Activated naive CD4-positive, alpha-beta T cell treated with anti-CD3 and anti-CD28 coated beads, Interleukin-2, amount 50 U/mL, for 24 hours (primary cell): ENCODE measurements at regions not wholly inside any gene's neighbourhood (a gene's known extent, or its start where the extent isn't known, plus 50 kb on each side); places are given as distances from the start of the nearest gene placed in this dataset.
"Not testable (repeated sequence)": the region's sequence is repeated elsewhere in the genome, so short reads cannot be mapped to it uniquely, and the experiment has no call there.

ENCODE experiments used
- H3K27ac Mint-ChIP-seq: one replicate; pipeline ENCODE4 v1.8.0; 2021; ENCODE audit warnings: mild to moderate bottlenecking, mixed read lengths
- H3K27me3 Mint-ChIP-seq: one replicate; pipeline ENCODE4 v1.8.0; 2021; ENCODE audit warnings: mixed read lengths
- H3K36me3 Mint-ChIP-seq: one replicate; pipeline ENCODE4 v1.8.0; 2021; ENCODE audit warnings: mixed read lengths
- H3K4me1 Mint-ChIP-seq: one replicate; pipeline ENCODE4 v1.8.0; 2021; ENCODE audit warnings: mixed read lengths
- H3K4me3 Mint-ChIP-seq: one replicate; pipeline ENCODE4 v1.8.0; 2021; ENCODE audit warnings: mild to moderate bottlenecking, mixed read lengths
- H3K9me3 Mint-ChIP-seq: one replicate; pipeline ENCODE4 v1.8.0; 2021; ENCODE audit warnings: mixed read lengths

- Mint-ChIP-seq H3K27ac (no peak overlapping the region), H3K4me1 (no peaks in the 10 kb centered on the region), H3K9me3 (peaks cover 10% of the 10 kb centered on the region), H3K36me3 (no peaks in the 10 kb centered on the region), H3K4me3 (no peak overlapping the region), H3K27me3 (no peaks in the 10 kb centered on the region)
Measured at GRCh38 chr18:73408469-73408868, 540.7 kb upstream of the NETO1 start.

DNA sequence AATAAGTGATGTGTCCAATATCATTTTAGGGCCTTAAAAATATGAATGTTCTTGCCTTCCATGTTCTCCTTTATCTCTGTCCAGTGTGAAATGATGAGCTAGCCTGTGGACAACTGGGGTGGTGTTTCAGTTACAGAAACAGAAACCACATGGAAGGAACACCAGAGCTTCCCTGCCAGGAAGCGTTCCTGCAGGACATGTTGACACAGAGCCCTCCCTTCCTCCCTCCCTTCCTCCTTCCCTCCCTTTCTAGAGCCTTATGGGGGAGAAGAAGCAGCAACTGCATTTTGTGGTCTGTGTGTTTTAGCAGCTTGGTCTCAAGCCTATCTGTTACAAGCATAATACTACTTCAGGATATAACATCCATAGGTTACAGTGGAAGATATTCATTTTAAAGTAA is 539.7 kb upstream of the NETO1 start:
- H3K27ac Mint-ChIP-seq, result no peak overlapping the region
- no peak overlapping the region for H3K4me3 Mint-ChIP-seq
- no peaks in the 10 kb centered on the region for H3K4me1 Mint-ChIP-seq
- H3K27me3 Mint-ChIP-seq, result no peaks in the 10 kb centered on the region
- H3K9me3 Mint-ChIP-seq, result peaks cover 10% of the 10 kb centered on the region
- no peaks in the 10 kb centered on the region for H3K36me3 Mint-ChIP-seq

DNA sequence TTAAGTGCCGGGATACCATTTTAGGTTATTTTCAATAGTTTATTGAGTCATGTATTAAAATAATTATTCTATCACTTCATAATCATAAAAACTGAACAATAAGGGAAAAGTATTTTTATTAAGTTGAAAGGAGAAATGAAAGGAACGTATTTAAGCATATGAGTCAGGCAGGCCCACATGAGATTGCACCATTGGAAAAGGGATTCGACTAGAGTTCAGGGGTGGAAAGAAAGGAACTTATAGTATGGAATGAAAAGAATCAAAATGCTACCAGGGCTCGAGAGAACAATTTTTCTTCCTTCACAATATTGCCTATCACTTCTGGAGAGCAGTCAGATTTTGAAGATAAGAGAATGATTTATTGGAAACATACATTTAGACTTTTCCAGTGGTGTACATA is 516.5 kb upstream of the NETO1 start:
- H3K36me3 Mint-ChIP-seq, result no peaks in the 10 kb centered on the region
- no peaks in the 10 kb centered on the region for H3K4me1 Mint-ChIP-seq
- H3K4me3 Mint-ChIP-seq, result no peak overlapping the region
- H3K27ac Mint-ChIP-seq, result no peak overlapping the region
- peaks cover 8% of the 10 kb centered on the region for H3K9me3 Mint-ChIP-seq
- H3K27me3 Mint-ChIP-seq, result no peaks in the 10 kb centered on the region

DNA sequence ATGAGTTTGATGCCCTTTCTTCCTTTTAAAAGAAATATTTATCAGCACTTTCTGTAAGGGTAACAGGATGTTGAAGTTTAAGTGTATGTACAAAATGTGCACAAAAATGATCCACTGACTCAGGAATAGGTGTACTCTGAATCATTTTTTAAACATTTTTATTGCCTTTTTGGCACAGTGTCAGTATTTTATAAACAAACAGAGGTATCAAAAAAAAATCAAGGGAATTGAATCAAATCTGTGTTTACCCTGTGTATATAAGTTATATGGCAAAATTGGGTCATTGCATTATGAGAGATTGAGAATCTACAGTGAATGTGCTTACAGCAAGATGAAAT is 513.9 kb upstream of the NETO1 start:
- H3K27ac Mint-ChIP-seq, result no peak overlapping the region

DNA sequence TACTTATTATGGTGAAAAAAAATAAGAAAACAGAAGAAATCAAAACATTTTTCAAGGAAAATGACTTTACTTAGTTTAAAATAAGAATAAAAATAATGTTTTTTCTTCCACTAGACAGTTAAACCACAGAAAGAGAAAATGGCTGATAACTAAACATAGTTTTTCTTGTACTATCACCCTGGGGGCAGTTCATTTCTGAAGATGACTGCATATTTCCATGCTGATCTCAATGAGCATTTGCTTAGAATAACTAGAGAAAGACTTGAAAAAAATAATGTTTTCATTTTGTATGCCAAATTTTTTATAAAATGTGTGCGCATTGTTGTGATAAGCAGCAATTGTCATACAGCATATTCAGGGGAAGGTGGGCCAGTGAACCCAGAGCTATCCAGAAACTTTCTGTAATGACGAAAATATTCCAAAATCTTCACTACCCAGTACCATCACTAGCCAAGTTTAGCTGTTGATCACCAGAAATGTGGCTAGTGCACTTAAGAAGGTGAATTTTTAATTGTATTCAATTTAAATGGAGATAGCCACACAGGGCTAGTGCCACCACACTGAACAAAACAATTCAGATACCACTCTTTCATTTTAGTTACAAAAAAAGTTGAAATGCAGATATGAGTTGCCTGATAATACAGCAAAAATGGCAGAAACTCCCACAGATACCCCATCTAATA is 513.4 kb upstream of the NETO1 start:
- H3K27ac Mint-ChIP-seq, result no peak overlapping the region
- no peak overlapping the region for H3K4me3 Mint-ChIP-seq
- no peaks in the 10 kb centered on the region for H3K9me3 Mint-ChIP-seq
- H3K36me3 Mint-ChIP-seq, result no peaks in the 10 kb centered on the region
- H3K27me3 Mint-ChIP-seq, result no peaks in the 10 kb centered on the region
- H3K4me1 Mint-ChIP-seq, result no peaks in the 10 kb centered on the region

More for the DNA sequence above, 513.9 kb upstream of the NETO1 start:
- Mint-ChIP-seq H3K27me3 (no peaks in the 10 kb centered on the region), H3K36me3 (no peaks in the 10 kb centered on the region), H3K9me3 (peaks cover under 1% of the 10 kb centered on the region), H3K4me1 (no peaks in the 10 kb centered on the region), H3K4me3 (no peak overlapping the region)

- Mint-ChIP-seq H3K4me3 (no peak overlapping the region), H3K27me3 (no peaks in the 10 kb centered on the region), H3K27ac (no peak overlapping the region), H3K36me3 (no peaks in the 10 kb centered on the region), H3K9me3 (no peaks in the 10 kb centered on the region), H3K4me1 (no peaks in the 10 kb centered on the region)
Measured at GRCh38 chr18:73366713-73367112, 498.9 kb upstream of the NETO1 start.

- no peaks in the 10 kb centered on the region for H3K27me3 Mint-ChIP-seq
- no peaks in the 10 kb centered on the region for H3K4me1 Mint-ChIP-seq
- H3K27ac Mint-ChIP-seq, result no peak overlapping the region
- H3K4me3 Mint-ChIP-seq, result no peak overlapping the region
- no peaks in the 10 kb centered on the region for H3K36me3 Mint-ChIP-seq
- H3K9me3 Mint-ChIP-seq, result no peaks in the 10 kb centered on the region
Measured at GRCh38 chr18:73365018-73365417, 497.2 kb upstream of the NETO1 start.

GRCh38 chr18:73355121-73355520 is 487.3 kb upstream of the NETO1 start:
- no peaks in the 10 kb centered on the region for H3K9me3 Mint-ChIP-seq

GRCh38 chr18:73352546-73352945 is 484.8 kb upstream of the NETO1 start:
- Mint-ChIP-seq H3K4me1 (no peaks in the 10 kb centered on the region), H3K9me3 (no peaks in the 10 kb centered on the region), H3K27ac (no peak overlapping the region), H3K36me3 (no peaks in the 10 kb centered on the region), H3K4me3 (no peak overlapping the region), H3K27me3 (no peaks in the 10 kb centered on the region)

More at GRCh38 chr18:73355121-73355520, 487.3 kb upstream of the NETO1 start:
- Mint-ChIP-seq H3K4me3 (no peak overlapping the region), H3K27me3 (no peaks in the 10 kb centered on the region), H3K4me1 (no peaks in the 10 kb centered on the region), H3K27ac (no peak overlapping the region), H3K36me3 (no peaks in the 10 kb centered on the region)

DNA sequence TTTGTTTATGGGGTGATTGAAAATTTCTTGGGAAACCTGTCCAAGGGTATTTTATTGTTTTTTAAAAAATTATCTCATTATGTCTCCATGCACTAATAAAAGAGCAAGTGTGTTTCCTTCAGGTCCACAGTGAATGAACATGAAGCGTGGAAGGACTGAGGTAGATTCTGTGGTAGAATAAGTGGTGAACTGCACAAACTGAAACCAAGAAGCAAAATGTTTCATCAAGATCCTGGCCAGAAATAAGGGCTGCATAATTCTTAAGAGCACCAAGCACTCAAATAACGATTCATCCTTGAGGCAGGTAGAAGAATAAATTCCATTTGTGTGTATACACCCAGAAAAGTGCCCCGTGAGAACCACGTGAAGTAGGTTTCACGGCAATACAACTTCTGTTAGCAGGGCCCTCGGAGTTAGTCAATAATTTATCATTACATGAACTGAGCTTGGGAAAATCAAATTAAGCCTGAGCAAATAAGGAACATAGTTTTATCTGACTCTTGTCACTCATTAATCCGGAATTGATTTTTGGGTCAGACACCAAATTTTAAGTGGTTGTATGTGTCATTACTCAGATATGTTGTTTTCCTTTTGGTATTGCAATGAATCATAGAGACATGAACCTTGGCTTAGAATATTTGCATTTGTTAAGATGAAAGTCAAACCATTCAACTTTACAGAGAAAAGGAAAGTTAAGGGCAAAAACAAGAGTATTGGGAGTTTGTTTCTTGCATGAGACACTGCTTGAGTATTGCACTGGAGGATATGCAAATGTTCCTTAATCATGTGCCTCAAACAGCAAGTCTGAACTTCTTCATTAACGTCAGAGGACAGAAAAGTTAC is 472.6 kb upstream of the NETO1 start:
- Mint-ChIP-seq H3K9me3 (peaks cover 2% of the 10 kb centered on the region), H3K4me3 (no peak overlapping the region)

DNA sequence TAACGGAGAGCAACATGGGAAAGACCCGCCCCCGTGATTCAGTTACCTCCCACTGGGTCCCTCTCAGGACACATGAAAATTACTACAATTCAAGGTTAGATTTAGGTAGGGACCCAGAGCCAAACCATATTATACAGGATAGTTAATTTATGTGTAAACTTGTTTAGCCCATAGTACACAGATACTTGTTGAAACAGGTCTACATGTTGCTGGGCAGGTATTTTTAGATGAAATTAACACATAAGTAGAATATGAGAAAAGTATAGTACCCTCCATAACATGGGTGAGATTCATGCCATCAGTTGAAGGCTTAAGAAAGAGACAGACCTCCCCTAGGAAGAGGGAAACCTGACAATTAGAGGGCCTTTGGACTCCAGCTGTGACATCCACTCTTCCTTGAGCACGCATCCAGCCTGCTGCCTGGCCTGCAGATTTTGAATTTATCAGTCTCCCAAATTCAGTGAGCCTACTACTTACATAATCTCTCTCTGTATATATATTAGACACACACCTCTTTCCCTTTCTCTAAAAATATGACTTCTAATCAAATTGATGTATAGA is 463.5 kb upstream of the NETO1 start:
- Mint-ChIP-seq H3K27ac (no peak overlapping the region), H3K4me3 (no peak overlapping the region), H3K9me3 (no peaks in the 10 kb centered on the region), H3K27me3 (no peaks in the 10 kb centered on the region), H3K4me1 (no peaks in the 10 kb centered on the region), H3K36me3 (no peaks in the 10 kb centered on the region)

More for the DNA sequence above, 472.6 kb upstream of the NETO1 start:
- Mint-ChIP-seq H3K4me1 (no peaks in the 10 kb centered on the region), H3K27ac (no peak overlapping the region), H3K36me3 (no peaks in the 10 kb centered on the region), H3K27me3 (no peaks in the 10 kb centered on the region)

- not testable (repeated sequence) for H3K27me3 Mint-ChIP-seq, H3K4me3 Mint-ChIP-seq, H3K9me3 Mint-ChIP-seq, H3K36me3 Mint-ChIP-seq, H3K4me1 Mint-ChIP-seq, H3K27ac Mint-ChIP-seq
Measured at GRCh38 chr18:73330106-73330505, 462.3 kb upstream of the NETO1 start.

GRCh38 chr18:73324187-73324831 is 456.5 kb upstream of the NETO1 start:
- H3K27me3 Mint-ChIP-seq, H3K36me3 Mint-ChIP-seq, H3K27ac Mint-ChIP-seq, H3K4me3 Mint-ChIP-seq, H3K4me1 Mint-ChIP-seq, H3K9me3 Mint-ChIP-seq: not testable (repeated sequence)

GRCh38 chr18:73318739-73319479 is 451.1 kb upstream of the NETO1 start:
- H3K4me3 Mint-ChIP-seq, result no peak overlapping the region
- H3K36me3 Mint-ChIP-seq, result no peaks in the 10 kb centered on the region
- H3K27ac Mint-ChIP-seq, result no peak overlapping the region
- no peaks in the 10 kb centered on the region for H3K27me3 Mint-ChIP-seq
- no peaks in the 10 kb centered on the region for H3K4me1 Mint-ChIP-seq
- peaks cover 3% of the 10 kb centered on the region for H3K9me3 Mint-ChIP-seq

GRCh38 chr18:73316513-73316912 is 448.7 kb upstream of the NETO1 start:
- Mint-ChIP-seq H3K36me3 (no peaks in the 10 kb centered on the region), H3K27me3 (no peaks in the 10 kb centered on the region), H3K4me1 (no peaks in the 10 kb centered on the region), H3K4me3 (no peak overlapping the region), H3K27ac (no peak overlapping the region), H3K9me3 (no peaks in the 10 kb centered on the region)
